ENCODE measurements at regions not wholly inside any gene's neighbourhood (a gene's known extent, or its start where the extent isn't known, plus 50 kb on each side); places are given as distances from the start of the nearest gene placed in this dataset.
A peak's percentile ranks its signal among the peaks of the same experiment; 100 is the strongest.

DNA sequence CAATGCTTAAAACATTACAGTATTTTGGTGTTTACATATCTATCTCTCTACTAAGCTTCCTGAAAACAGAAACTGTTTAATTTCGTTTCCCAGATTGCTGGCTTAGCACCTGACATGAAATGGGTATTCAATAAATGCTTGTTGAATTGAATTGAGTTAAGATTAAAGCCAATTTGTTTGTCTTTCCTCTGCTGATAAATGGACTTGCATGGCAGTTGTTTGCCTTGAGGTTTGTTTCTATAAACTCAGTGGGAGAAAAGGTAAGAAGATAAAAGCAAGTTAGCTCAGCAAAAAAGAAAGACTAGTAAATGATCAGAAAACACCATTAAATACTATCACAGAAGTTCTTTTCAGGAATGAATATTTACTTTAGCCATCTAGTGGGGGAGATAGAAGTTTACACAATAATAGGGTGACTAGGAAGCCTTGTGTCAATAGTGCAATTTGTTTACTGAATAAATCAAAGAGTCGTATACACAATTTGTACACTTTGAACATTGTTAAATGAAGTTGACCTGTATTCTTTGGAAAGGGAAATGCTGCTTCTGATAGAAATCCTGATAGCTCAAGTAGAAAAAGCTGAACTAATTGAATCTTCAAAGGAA is 754.5 kb upstream of the FAM98A start:
- TF ChIP-seq, protein P1, sequence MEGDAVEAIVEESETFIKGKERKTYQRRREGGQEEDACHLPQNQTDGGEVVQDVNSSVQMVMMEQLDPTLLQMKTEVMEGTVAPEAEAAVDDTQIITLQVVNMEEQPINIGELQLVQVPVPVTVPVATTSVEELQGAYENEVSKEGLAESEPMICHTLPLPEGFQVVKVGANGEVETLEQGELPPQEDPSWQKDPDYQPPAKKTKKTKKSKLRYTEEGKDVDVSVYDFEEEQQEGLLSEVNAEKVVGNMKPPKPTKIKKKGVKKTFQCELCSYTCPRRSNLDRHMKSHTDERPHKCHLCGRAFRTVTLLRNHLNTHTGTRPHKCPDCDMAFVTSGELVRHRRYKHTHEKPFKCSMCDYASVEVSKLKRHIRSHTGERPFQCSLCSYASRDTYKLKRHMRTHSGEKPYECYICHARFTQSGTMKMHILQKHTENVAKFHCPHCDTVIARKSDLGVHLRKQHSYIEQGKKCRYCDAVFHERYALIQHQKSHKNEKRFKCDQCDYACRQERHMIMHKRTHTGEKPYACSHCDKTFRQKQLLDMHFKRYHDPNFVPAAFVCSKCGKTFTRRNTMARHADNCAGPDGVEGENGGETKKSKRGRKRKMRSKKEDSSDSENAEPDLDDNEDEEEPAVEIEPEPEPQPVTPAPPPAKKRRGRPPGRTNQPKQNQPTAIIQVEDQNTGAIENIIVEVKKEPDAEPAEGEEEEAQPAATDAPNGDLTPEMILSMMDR (conservative IDR thresholded peaks at IDR 0.05): peak; percentile 36
- H3K27me3 Mint-ChIP-seq: no peaks in the 10 kb centered on the region
- H3K36me3 Mint-ChIP-seq: no peaks in the 10 kb centered on the region
- DNase-seq (ENCODE audit: extremely low spot score, unreplicated experiment): no peak
- H3K4me1 Mint-ChIP-seq (ENCODE audit: unreplicated experiment): no peaks in the 10 kb centered on the region
- H3K9me3 Mint-ChIP-seq: peaks cover 3% of the 10 kb centered on the region
- H3K27ac Mint-ChIP-seq: no peak overlapping the region
- H3K4me3 Mint-ChIP-seq: no peak overlapping the region

DNA sequence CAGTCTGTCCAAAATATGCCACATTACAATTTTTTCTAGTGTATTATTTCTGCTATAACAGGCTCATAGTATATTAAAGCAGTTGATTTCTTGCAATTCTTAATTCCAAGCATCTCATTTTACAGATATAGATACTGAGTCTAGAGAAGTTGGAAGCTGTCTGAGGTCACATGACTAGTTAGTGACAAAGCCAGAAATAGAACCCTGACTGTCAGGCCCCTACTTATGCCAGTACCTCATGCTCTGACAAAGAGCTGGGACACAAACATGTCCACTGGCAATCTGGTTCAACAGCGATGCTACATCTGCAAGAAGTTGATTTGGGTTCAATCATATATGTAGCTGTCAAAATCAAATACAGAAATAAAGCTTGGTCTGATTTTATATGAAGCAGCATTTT is 750.4 kb upstream of the FAM98A start:
- Mint-ChIP-seq H3K4me3 (no peak overlapping the region), H3K36me3 (no peaks in the 10 kb centered on the region), H3K27ac (no peak overlapping the region), H3K4me1 (ENCODE audit: unreplicated experiment) (no peaks in the 10 kb centered on the region), H3K27me3 (no peaks in the 10 kb centered on the region), H3K9me3 (no peaks in the 10 kb centered on the region)
- DNase-seq (ENCODE audit: extremely low spot score, unreplicated experiment): no peak
- TF ChIP-seq, protein P1 (conservative IDR thresholded peaks at IDR 0.05): no peak

DNA sequence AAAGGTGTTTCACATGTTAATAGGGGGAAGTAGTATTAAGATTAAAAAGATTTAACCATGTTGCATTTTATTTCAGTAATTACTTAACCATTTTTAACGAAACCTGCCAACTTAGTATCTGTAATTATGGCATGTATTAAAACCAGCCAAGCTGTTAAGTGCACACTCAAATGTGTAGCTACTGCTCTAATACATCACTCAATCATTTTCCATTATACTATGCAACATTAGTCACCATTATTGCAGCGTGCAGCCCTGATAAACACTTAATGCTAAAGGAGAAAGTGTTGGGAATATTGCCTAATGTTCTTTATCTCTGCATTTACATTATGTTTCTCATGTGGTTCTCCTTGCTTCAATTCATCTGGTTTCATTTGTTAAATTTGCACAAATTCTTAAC is 745.9 kb upstream of the FAM98A start:
- Mint-ChIP-seq H3K4me3 (no peak overlapping the region), H3K9me3 (no peaks in the 10 kb centered on the region), H3K4me1 (ENCODE audit: unreplicated experiment) (no peaks in the 10 kb centered on the region), H3K27ac (no peak overlapping the region), H3K27me3 (no peaks in the 10 kb centered on the region), H3K36me3 (no peaks in the 10 kb centered on the region)
- TF ChIP-seq, protein P1 (conservative IDR thresholded peaks at IDR 0.05): no peak
- no peak for DNase-seq (ENCODE audit: extremely low spot score, unreplicated experiment)

DNA sequence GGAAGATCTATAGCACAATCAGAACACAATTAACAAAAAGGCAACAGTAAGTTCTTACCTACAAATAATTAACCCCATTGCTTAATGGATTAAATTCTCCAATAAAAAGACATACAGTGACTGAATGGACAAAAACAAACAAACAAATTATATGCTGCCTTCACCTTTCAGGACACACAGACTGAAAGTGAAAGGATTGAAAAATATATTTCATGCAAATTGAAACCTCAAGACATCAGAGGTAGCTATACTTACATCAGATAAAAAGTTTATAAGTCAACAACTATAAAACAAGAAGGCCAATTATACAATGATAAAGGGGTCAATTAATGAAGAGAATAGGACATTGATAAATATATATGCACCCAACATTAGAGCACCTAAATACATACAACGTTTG is 741.2 kb upstream of the FAM98A start:
- Mint-ChIP-seq H3K4me1 (ENCODE audit: unreplicated experiment) (no peaks in the 10 kb centered on the region), H3K27me3 (no peaks in the 10 kb centered on the region), H3K27ac (no peak overlapping the region), H3K36me3 (no peaks in the 10 kb centered on the region), H3K4me3 (no peak overlapping the region), H3K9me3 (no peaks in the 10 kb centered on the region)
- TF ChIP-seq, protein P1 (conservative IDR thresholded peaks at IDR 0.05): no peak
- no peak for DNase-seq (ENCODE audit: extremely low spot score, unreplicated experiment)

DNA sequence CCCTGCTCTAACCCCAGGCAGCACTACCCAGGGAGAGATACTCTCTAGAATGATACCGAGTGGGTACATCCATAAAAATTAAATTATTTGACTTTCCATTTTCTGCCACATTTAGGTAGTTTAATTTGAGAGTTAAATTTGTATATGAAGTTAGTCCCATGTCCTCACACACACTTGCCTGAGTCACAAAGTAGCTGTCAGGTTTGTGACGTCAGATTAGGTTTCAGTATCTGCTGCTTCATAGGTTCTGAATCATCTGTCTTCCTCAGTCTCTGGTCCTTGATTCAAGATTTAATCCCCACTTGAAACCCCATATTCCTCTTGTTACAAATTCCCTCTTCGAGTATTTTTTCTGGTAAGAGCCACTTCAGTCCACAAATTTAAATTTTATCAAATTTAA is 738.6 kb upstream of the FAM98A start:
- no peaks in the 10 kb centered on the region for H3K36me3 Mint-ChIP-seq

More for the DNA sequence above, 738.6 kb upstream of the FAM98A start:
- Mint-ChIP-seq H3K9me3 (no peaks in the 10 kb centered on the region), H3K4me3 (no peak overlapping the region), H3K4me1 (ENCODE audit: unreplicated experiment) (no peaks in the 10 kb centered on the region), H3K27me3 (no peaks in the 10 kb centered on the region), H3K27ac (no peak overlapping the region)
- DNase-seq (ENCODE audit: extremely low spot score, unreplicated experiment): no peak
- TF ChIP-seq, protein P1 (conservative IDR thresholded peaks at IDR 0.05): no peak
